ENCODE measurements at regions not wholly inside any gene's neighbourhood (a gene's known extent, or its start where the extent isn't known, plus 50 kb on each side); places are given as distances from the start of the nearest gene placed in this dataset.

DNA sequence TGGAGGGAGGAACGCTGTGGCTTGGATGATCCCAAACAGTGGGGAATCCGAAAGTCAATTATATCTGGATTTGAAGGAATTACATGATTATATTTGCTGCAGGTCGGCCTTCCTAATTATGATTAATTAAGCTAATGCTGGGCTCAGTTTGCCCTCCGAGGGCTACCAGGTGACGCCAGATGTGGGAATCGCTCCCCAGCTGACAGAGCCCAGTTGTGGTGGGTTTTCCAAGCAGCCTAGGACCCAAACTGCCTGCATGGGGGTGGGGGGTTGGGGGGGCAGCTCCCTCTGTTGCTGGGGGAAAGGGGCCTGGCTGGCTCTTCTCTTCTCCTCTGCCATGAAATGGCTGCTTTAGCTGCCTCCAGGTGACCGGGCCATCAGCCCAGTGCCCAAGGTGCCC lies 147.6 kb upstream of the C1orf174 start:
- no peak for DNase-seq

DNA sequence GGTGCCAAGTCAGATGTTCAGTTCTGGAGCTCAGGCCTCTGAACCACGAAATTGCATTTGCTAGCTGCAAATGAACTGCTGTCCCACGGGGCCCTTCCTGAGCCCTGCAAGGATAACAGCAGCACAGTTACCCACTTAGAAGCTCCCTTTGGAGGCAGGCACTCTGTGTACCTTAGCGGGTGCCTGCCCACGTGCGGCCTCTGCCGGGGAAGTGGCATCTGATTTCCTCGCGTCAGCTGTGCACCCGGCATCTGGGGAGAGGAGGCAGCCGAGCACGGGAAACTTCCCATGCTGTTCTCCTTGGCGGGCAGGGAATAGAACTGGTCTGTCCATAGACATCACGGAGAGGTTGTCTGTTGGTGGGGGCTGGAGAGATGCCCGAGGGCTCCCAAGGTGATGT lies 148.0 kb upstream of the C1orf174 start:
- DNase-seq, result no peak

DNA sequence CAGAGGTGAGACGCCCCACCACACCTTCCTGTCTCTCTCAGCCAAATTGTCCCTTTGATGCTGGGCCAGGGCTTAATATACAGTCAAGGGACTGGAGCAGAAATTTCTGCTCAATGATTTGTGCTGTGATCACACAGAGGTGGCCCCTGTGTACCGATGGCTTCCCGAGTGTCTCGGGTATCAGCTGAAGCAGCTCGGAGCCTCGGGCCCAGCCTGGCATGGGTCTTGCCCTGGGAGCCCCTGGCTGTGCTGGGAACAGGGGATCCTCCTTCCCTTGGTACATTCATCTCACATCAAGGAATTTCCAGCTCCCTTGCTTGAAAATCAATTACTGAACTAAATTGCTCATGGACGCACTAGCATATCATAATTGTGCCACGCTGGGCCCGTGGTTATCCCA lies 148.8 kb upstream of the C1orf174 start:
- DNase-seq, result no peak

DNA sequence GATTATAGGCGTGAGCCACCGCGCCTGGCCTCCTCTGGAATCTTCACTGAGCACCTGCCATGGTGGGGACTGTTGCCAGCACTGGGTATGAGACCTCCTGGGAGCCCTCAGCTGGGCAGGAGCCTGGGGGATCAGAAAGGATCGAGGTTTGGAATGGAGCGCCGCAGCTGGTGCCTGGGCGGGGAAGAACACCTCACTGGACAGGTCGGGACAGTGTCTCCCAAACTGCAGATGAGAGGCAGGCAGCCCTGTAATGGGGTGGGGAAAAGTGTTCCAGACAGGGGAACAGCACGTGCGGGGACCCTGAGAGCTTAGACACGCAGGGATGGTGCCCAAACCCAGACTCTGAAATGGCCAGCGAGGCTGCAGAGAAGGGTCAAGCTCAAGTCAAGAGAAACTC lies 150.9 kb upstream of the C1orf174 start:
- DNase-seq, result no peak

DNA sequence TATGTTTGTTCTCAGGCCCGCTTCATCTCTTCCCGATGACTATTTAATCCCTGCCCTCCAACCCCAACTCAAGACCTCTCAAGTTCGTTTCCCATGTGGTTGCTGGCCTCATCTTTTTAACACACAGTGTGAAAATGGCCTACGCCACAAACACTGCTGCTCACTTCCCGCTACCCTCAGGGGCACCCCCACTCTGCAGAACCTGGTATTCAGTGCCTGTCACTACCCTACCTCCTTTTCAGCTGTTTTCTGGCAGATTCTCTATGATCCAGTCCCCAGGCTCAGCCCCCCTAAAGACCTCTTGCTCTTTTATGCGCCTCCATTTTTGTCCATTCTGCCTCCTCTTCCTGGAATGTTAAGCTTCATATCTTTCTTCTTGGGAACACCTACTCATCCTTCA lies 152.6 kb upstream of the C1orf174 start:
- DNase-seq, result no peak

DNA sequence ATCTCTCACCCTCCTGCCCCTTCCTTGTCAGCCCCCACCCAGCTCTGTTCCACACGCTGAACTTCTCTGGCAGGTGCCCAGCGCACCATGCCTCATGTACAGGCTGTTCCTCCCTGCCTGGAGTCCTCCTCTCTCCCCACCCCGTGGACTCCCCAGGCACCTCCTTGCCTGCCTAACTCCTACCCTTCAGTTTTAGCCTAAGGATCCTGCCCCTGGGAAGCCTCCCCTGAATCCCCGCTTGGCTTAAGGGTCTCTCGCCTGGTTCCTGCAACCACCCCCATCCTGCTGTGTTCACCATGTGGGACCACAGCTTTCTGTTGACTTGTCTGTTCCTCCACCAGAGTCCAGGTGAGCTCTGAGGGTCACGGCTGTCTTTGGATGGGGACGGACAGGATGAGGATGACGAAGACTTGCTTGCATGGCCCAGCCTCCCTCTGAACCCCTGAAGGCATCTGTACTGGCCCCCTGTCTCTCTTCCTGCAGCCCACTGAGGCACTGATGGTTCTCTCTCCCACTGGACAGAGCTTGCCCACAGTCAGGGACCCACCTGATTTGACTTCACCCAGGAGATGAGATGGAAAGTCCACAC lies 153.2 kb upstream of the C1orf174 start:
- DNase-seq, result no peak

DNA sequence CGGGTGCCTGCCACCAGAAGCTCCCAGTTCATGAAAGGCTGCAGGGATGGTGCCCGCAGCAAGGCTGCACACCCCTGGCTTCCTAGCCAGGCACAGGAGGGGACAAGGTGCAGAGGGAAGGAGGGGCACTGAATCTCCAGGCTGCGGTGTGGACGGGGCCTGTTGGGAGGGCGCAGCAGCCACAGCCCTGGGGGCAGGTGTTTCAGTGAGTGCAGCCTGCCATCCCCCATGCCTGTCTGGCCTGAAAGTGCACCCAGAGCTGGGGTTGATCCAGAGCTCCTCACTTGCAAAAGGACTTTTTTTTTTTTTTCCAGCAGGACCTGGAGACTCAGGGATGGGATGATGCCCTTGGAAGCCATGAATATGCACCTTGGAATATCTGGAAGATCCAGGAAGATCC lies 153.7 kb upstream of the C1orf174 start:
- DNase-seq, result no peak

DNA sequence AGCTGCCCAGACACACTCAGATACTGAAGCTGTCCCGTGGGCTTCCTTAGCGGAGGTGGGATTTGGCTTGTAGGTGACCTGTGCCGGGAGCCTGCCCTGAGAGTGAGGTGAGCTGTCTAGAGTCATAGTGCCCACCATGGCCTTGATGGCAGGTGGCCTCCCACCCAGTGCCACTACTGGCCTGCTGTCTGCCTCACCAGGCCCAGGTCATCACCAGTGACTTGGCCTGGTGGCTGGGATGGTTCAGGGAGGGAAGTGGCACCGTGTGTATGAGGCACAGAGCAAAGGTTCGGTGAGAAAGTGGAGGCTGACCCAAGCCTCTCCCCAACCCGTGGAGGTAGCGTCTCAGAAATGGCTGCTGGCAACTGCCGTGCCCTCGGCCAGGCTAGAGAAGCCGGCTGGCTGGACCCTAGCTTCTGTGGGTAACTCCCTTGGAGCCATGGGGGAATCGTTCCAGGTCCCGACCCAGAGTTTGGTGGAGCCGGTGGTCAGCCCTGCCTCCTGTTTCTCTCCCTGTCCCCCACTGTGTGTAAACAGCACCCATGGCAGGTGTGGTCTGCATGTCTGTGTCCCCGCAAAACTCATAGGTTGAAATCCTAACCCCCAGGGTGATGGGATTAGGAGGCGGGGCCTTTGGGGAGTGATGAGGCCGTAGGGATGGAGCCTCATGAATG lies 155.4 kb upstream of the C1orf174 start:
- no peak for DNase-seq

DNA sequence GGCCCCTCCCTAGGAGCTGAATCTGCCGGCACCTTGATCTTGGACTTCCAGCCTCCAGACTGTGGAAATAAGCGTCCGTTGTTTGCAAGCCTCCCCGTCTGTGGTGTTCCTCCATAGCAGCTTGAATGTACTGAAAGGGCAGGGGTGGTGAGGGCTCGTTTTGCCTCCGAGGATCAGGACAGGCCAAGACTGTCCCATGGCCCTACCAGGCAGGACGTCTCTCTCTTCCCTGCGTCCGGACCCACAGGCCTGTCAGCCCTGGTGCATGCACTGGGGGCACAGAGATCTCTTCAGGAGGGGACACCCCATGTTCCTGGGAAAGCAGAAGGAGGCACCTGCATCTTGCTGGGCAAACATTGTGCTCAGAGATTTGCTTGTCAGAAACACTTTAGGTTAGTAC lies 156.3 kb upstream of the C1orf174 start:
- no peak for DNase-seq

DNA sequence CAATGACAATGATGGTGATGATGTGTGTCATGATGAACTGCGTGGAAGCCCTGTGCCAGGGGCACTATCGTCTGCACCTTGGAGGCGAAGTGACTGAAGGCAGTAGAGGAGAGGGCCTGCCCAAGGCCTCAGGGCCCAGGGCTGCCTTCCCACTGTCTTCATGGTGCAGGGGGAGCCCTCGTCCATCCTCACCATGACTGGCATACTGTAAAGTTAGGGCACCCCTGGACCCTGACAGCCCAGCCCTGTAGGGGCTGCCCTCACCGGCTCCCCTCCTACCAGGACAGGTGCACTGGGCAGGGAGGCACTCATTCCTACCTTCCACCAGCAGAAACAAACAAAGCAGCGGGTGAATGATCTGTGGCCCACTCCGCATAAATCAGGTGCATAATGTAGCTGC lies 156.9 kb upstream of the C1orf174 start:
- no peak for DNase-seq

DNA sequence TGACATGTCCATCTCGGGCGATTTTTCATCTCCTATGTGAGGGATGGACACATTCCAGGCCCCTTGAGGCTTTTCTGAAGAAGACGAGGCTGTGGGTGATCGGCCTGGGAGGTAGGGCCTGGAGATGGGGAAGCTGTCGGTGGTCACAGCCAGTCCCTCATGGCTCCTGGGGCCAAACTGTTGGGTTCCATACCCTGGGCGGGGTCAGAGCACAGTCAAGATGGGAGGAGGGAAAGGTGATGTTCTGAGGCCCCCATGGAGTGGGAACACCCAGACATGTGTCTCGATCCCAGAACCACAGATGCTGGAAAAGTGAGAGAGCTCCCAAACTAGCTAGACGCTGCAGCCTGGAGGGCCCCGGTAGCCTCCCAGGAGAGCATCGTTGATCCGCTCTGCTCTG lies 157.5 kb upstream of the C1orf174 start:
- DNase-seq, result no peak

DNA sequence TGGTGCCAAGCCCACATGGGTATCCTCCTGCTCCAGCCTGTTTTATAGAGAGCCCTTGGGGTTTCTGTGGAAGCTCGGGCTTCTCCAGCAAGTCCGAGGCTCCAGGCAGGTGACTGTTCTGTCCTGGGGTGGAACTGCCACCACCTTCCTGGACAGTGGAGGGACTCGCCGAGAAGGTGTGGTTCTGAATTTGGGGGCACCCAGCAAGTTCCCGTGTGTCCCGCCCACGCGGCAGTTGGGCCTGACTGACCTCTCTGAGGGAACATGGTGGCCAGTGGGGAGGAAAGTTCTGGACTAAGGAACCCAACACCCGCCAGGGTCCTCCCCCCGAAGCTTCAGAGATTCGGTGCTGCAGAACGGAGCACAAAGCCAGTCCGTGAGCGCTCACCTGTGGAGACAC lies 158.1 kb upstream of the C1orf174 start:
- DNase-seq, result no peak

DNA sequence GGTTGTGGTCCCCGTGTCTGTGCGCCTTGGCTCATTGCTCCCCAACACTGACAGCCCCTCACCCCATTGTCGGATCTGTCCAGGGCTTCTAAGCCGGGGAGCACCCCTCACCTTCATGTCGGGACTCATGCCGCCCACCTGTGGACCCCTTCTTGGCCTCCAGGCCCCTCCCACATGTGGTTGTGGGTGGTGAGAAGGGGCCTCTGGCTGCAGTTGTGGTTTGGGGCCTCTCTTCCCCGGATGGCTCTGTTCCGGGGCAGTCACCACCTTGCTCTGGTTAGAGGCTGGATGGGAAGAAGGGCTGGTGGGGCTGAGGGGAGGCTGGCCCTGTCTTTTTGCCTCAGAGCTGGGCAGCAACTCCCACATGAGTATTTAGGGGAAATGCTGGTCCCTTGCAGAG lies 158.6 kb upstream of the C1orf174 start:
- DNase-seq, result no peak

DNA sequence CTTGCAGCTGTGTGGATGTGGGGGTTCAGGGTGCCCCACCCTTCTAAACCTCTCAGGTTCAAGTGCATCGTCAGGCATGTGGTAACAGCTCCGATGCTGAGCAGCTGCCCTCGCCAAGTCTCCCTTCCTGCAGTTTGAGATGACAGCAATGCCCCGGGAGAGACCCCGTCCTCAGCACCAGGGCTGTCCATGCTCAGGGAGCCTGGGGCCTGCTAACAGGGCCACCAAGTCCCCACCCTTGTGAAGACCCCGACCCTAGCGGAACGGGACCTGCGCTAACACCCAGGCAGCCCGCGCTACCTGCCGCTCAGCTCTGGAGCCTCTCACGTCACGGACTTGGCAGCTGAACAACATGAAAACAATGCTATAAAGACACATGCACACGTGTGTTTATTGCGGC lies 159.2 kb upstream of the C1orf174 start:
- DNase-seq, result no peak

DNA sequence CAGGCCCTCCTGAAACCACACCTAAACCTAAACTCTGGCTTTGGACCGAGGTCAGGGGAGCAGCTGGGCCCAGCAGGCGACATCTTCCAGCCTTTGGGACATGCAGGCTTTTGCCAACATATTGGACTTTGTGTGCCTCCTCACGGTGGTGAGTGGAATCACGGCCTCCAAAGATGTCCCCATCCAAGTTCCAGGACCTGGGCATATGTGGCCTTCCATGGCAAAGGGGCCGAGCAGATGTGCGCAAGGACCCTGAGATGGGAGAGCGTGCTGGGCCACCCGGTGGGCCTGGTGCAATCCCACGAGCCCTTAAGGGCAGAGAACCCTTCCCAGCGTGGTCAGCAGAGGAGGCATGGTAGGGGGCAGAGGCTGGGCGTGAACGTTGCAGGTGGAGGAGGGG lies 160.8 kb upstream of the C1orf174 start:
- DNase-seq, result no peak

DNA sequence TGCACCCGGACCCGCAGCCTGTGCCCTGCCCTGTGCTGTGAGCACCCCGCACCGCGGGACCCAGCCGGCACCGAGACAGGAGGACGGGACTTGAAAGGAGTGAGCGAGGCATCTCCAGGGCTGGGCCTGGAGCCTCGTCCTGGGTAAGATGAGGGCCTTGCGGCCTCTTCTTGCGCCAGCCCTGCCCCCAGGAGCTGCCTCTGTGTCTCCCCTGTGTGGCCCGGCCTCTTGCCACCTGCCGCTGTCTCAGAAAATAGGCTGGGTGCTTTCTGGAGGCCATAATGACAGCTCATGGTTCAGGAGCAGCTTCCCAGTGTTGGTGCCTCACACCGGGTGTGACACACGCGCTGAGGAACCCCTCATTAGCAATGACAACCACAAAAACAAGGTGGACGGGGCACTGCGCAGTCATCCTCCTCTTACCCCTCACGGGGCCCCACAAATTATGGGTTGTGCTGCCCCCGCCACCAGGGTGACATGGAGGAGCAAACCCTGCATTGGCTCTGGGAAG lies 161.5 kb upstream of the C1orf174 start:
- DNase-seq, result no peak

DNA sequence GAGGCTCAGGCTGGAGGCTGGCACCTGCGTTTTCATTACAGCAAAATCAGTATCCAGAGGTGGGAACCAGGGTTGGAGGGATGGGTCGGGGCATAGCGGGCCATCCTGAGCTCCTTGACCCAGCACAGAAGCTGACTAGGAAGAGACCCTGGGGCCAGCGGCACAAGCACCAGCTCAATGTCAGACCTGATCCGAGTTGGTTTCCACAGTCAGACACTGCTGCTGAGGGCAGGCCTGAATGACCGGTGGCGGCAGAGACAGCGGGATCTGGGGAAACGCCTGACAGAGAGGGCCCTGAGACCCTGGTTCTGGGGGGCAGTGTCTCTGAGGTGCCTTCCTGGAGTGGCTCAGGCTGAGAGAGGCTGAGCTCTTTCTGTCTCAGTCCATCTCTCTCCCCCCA lies 162.0 kb upstream of the C1orf174 start:
- no peak for DNase-seq

DNA sequence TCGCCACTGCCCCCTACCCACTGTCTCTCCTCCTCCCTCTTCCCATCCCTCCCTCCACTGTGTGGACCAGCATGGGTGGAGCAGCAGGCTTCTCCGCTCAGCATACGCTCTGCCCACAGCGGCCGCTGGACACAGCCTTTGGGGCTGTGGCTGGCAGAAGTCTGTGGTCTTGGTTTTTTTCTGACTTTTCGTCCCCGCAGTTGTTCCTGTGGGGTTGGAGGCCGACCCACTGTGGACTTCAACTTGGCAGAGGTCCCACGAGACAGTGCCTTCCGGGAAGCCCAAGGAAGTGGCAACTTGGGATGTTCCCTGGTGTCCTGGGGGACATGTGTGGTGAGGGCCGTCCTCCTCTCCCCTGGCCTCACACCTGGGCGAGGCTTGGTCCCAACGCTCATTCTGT lies 162.5 kb upstream of the C1orf174 start:
- no peak for DNase-seq

DNA sequence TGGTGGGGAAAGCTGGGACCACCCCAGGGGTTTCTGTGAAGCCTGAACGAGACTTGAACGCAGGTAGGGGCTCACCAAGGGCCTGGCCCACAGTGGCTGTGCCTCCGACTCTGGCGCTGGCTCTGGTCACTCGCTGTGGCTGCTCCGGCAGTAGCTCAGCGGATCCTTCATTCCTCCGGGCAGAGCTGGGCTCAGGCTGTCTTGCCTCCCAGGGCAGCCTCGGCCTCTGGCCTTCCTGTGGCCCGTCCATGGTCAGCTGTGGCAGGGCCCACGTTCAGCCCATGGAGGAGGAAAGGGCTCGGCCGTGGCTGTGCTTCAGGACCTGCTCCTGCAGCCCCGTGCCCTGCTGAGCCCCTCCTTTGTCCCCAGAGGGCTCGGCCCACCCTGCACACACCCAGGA lies 162.9 kb upstream of the C1orf174 start:
- DNase-seq, result no peak

DNA sequence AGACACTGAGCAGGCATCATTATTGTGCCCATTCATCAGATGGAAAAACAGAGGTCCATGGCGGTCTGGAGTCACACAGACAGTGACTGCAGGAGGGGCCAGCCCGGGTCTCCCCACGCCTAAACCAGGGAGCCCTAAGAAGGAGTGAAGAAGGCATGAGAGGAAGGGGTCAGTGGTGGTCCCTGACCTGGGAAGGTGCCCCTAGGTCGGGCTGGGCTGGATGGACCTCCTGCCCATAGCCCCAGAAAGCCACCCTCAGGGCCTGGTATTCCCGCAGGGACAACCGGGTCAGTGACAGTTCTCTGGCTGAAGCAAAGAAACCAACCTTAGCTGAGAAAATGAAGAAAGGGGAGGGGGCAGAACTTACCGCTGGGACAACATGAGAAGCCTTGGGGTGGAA lies 163.4 kb upstream of the C1orf174 start:
- no peak for DNase-seq

DNA sequence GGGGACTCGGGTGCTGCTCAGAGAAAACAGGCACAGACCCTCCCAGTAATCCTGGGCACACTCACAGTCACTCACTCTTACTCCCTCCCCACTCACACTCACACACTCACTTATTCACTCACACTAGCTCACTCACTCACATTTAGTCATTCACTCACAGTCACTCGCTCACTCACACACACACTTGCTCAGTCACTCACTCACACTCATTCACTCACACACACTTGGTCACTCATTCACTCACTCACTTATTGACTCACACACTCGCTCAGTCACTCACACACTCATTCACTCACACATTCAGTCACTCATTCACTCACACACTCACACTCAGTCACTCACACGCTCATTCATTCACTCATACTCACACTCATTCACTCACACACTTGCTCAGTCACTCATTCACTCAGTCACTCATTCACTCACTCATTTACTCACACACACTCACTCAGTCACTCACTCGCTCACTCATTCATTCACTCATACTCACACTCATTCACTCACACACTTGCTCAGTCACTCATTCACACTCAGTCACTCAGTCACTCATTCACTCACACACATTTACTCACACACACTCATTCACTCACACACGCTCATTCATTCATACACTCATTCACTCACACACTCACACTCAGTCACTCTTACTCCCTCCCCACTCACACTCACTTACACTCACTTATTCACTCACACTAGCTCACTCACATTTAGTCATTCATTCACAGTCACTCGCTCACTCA lies 164.2 kb upstream of the C1orf174 start:
- no peak for DNase-seq

DNA sequence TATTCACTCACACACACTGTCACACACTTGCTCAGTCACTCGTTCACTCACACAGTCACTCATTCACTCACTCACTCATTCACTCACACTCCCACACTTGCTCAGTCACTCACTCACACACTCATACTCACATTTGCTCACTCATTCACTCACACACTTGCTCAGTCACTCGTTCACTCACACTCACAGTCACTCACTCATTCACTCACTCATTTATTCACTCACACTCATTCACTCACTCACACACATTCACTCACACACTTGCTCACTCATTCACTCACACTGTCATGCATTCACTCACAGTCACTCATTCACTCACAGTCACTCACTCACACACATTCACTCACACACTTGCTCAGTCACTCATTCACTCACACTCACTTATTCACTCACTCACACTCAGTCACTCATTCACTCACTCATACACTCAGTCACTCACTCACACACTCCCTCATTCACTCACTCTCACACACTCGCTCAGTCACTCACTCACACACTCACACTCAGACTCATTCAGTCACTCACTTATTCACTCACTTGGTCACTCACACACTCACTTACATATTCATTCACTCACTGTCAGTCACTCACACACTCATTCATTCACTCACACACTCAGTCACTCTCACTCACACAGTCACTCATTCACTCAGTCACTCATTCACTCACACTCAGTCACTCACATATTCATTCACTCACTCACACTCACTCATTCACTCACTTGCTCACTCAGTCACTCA lies 167.0 kb upstream of the C1orf174 start:
- DNase-seq, result no peak

DNA sequence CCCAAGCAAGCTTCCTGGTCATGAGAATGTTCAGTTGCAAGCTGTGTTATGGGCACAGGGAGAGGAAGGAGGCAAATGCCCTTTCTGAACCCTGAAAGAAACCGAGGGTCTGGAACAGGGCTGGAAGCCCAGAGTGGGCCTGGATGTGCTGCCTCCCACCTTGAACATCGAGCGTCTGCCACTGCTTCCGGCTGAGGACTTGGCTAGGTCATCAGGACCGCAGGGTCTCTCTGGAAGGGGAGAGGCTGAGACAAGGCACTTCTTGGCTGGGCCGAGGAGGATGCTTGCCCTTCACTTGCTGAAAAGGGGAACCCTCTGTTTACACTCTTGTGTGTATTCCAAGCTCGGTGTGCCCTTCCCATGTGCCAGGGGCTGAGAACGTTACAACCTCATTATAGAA lies 168.0 kb upstream of the C1orf174 start:
- no peak for DNase-seq

DNA sequence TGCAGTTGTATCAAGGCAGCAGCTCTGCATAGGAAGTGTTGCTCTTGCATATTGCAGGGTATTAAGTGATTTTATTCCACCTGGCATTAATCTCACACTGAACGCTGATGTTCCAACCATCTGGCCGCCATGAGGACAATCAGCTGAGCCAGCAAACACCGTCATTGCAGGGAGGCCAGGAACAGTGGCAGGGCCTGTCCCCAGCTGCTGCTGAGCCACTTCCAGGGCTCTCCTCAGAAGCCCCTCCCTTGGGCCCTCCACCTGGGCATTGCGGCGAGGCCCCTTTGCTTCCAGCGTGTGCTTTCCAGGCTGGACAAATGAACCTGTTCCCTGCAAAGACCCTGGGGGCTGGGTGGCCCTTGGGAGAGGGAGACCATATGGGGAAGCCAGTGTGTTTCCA lies 171.6 kb upstream of the C1orf174 start:
- DNase-seq, result no peak

All from activated gamma-delta T cell treated with Interleukin-2 at 50 U/mL for 16 hours (primary cell).